ENCODE measurements at regions not wholly inside any gene's neighbourhood (a gene's known extent, or its start where the extent isn't known, plus 50 kb on each side); places are given as distances from the start of the nearest gene placed in this dataset.

- no peak for DNase-seq
Measured at GRCh38 chr18:75785834-75786233, 358.3 kb upstream of the SMIM21 start.

- DNase-seq, result no peak
Measured at GRCh38 chr18:75785206-75785605, 357.7 kb upstream of the SMIM21 start.

GRCh38 chr18:75784390-75784789 is 356.9 kb upstream of the SMIM21 start:
- peak; percentile 29 for DNase-seq

DNA sequence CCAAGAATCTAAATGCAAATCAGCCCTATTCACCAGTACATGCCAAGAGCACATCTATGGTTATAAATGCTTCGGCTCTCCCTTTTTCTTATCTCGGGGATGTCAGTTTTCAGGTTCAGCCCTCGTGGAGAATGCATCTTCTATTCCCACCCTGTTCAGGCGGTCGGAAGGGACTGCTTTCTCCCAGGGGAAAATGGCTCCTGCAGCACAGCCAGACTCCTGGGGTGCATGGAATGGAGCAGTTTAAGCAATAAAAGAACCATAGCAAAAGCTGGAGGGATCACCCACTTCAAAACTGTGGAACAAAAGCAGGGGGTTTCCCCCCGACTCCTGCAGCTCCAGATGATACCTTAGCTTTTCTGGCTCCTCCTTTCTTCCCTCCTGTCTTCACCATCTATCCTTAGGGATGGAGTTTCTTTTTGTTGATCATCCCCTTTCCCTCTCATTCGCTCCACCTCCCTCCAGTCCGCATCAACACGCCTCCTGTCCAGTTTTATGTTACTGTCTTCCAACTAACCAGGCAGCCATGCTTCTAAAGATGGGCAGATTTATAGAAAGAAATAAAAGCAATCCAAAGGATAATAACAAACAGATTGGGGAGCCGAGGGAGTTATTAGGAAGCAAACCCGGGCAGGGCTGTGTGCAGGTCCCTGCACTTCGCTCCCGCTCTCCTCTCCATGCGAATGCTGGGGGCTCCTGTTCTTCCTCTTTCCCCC is 356.2 kb upstream of the SMIM21 start:
- peak; percentile 14 for DNase-seq

- no peak for DNase-seq
Measured at GRCh38 chr18:75782826-75783225, 355.3 kb upstream of the SMIM21 start.

- no peak for DNase-seq
Measured at GRCh38 chr18:75782204-75782603, 354.7 kb upstream of the SMIM21 start.

DNA sequence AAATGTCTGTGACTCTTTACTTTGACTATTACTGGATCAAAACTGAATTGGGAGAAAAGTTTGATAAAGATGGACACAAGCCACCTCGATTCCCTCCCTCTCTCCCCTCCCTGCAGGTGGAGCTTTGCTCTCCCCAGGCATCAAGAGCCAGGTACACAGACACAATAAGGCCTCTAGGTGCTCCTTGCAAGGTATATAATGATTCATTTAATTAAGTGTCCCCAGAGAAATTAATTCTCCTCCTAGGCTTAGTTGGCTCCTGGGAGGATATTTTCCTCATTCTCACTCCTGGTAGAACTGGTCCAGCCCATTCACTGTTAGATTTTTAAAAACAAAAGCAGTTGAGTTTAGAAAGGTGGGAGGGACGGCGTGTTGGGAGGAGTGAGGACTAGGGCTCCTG is 352.4 kb upstream of the SMIM21 start:
- no peak for DNase-seq

- no peak for DNase-seq
Measured at GRCh38 chr18:75779450-75779849, 351.9 kb upstream of the SMIM21 start.

DNA sequence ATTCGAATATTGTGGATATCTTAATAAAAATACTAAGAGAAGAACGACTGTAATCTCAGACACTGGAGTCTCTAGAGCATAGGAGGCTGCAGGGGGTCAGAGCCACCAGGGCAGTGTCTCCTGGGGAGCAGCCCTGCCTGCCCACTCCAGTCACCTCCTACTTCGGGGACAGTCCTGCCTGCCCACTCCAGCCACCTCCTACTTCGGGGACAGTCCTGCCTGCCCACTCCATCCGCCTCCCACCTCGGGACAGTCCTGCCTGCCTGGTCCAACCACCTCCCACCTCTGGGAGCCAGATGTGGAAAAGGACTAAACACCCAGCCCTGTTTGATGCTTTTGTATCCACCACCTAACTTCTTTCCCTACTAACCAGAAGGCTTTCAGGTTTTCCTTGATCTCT is 350.1 kb upstream of the SMIM21 start:
- DNase-seq, result no peak

GRCh38 chr18:75775121-75775520 is 347.6 kb upstream of the SMIM21 start:
- DNase-seq, result no peak

DNA sequence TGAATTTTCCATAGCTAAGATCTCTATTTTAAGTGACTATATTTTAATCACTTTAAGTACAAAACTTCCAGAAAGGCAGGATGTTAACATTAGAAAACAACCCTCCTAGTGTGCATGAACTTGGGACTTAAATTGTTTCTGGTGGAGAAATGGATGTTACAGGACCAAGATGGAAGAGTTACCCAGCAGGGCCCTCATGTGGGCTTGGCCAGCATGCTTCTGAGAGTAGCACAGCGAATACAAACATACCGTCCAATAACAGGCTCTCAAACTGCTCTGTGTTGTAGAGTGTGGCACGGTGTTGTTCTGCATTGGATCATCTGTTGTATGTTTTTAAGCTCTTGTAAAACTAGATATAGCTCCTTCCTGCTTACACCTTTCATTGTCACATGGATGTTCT is 346.1 kb upstream of the SMIM21 start:
- DNase-seq, result no peak

- no peak for DNase-seq
Measured at GRCh38 chr18:75762758-75763157, 335.3 kb upstream of the SMIM21 start.

GRCh38 chr18:75760208-75760607 is 332.7 kb upstream of the SMIM21 start:
- DNase-seq, result no peak

- DNase-seq, result no peak
Measured at GRCh38 chr18:75757951-75758350, 330.4 kb upstream of the SMIM21 start.

GRCh38 chr18:75754433-75754832 is 326.9 kb upstream of the SMIM21 start:
- DNase-seq, result no peak

DNA sequence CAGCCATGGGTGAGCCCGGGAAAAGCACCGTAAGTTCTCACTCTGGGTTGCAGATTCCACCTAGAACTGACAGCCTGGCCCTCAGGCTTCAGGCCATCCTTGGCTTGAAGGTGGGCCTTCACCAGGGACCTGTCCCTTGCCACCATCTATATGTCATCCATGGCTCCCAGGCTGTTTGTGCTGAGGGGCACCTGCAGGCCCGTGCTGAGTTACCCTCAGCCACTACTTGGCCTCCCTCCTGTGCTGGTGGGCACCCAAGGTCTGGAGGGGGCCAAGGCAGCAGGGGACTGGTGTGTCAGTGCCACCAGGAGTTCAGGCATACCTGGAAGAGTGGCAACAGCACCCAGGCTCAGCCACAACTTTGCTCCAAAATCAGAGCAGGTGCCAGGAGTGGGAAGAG is 326.2 kb upstream of the SMIM21 start:
- DNase-seq, result no peak

- no peak for DNase-seq
Measured at GRCh38 chr18:75752740-75753263, 325.3 kb upstream of the SMIM21 start.

GRCh38 chr18:75745147-75745546 is 317.6 kb upstream of the SMIM21 start:
- no peak for DNase-seq

DNA sequence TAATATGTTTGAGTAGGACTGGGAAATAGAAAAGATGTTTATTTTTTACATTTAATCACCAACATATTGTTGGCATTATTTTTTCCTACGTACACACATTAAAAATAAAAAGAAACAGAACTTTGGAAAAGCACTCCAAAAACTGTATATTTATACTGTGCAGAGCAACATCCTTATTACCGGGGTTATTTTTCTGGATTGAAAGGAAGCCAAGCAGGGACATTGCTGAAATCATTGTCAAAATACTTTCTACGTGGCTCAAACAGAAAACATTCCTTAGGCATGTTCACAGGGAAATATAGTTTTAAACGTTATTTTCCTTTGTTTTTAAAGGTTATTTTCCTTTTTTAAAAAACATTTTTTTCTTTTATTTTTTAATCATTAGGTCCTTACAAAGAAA is 315.0 kb upstream of the SMIM21 start:
- DNase-seq, result no peak

GRCh38 chr18:75739682-75740081 is 312.2 kb upstream of the SMIM21 start:
- DNase-seq, result no peak

DNA sequence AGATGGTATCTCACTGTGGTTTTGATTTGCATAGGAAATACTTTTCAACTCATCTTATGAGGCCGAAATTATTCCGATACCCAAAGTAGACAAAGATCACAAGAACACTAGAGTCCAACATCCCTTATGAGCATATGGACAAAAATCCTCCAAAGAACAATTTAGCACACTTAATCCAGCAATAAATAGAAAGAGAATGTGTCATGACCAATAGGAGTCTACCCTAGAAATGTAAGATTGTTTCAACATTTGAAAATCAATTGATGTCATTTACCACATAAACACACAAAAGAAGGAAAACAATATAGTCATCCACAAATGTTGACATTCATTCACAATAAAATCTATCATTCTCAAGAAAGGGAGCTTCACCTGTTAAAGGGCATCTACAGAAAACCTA is 307.8 kb upstream of the SMIM21 start:
- DNase-seq, result no peak

- no peak for DNase-seq
Measured at GRCh38 chr18:75730249-75730648, 302.7 kb upstream of the SMIM21 start.

DNA sequence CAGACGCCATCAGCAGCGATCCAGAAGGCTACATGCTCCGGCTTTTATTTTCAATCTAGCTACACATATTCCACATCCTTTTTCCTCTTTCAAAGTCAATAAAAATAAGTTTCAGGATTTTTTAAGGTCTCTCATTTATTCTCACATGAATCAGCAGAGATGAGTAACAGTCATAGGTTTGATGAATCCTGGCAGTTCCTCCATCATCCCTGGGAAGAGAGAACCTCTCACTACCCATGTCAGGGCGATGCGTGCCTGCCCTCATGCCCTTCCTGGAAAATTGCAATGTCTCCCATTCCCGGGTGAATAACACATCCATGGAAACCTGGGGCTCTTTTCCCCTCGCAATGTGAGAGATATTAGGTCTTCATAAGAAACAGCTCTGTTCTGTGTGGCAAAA is 301.1 kb upstream of the SMIM21 start:
- DNase-seq, result no peak

DNA sequence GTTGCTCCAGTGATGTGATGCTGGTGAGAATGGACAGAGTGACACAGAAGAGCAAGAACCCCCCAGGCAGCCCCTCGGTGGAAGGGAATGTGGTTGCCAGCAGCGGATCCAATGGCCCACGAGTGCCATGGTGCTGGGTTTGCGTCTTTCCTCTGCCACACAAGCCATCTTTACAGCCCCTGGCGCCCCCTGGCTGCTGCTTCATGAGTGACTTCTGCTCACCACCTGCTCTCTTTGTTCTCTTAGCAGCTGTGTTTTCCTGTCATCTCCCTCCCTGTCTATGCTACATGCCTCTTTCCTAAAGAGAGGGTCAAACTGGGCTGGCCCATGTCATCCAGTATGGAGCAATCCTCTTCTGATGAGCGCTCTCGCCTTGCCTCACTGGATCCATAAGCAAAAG is 300.0 kb upstream of the SMIM21 start:
- no peak for DNase-seq
